HCT116 (cell line): ENCODE measurements at regions not wholly inside any gene's neighbourhood (a gene's known extent, or its start where the extent isn't known, plus 50 kb on each side); places are given as distances from the start of the nearest gene placed in this dataset.

Experiments
- ATAC-seq: fragments of 200-7000 bp; cut with Tn5 transposase; 2 replicates; pipeline ENCODE4 v1.9.1; 2020; ENCODE audit warnings: mild to moderate bottlenecking, moderate library complexity
- BruUV-seq: library from RNA; stranded (reverse); fragments of 400-500 nt; replicated peaks from 2 replicates; lab custom pipeline; 2021; lab: Mats Ljungman, UMichigan
- CTCF ChIA-PET: fragments of 300-600 bp; sonication (Branson Sonifier 250); formaldehyde crosslinking; loops from one replicate; lab custom pipeline; 2021; ENCODE audit warnings: antibody characterized with exemption; lab: Charles Lee
- POLR2A ChIA-PET: fragments of 300-600, 350-600 bp; sonication (Branson Sonifier 250); formaldehyde crosslinking; loops from one replicate; lab custom pipeline; 2021; ENCODE audit warnings: antibody characterized with exemption; lab: Charles Lee
- RAD21 ChIA-PET, 2 experiments: fragments of 300-600 bp; sonication (Branson Sonifier 250); formaldehyde crosslinking; loops; one replicate each; lab custom pipeline; 2023; ENCODE audit warnings: low total read pairs in 2 of 2; ENCODE audit not compliant: uncharacterized antibody in 2 of 2, unreplicated experiment in 2 of 2, low non-redundant PET in 1 of 2; lab: Charles Lee
- DNase-seq: peaks from one replicate; pipeline ENCODE4 v3.0.0-alpha.2; 2010; ENCODE audit warnings: low read depth, low spot score
- H2AFZ ChIP-seq: fragments of 200-600 bp; shearing (Covaris generic), sonication (generic); 2 replicates; pipeline ENCODE4 v1.6.1; 2017; ENCODE audit warnings: low read depth, mixed run types, mixed read lengths, antibody characterized with exemption, low read length; ENCODE audit not compliant: poor library complexity, severe bottlenecking
- H3K27ac ChIP-seq: 2 replicates; pipeline ENCODE4 v1.5.1; 2012; ENCODE audit warnings: low read depth, low read length
- H3K27me3 ChIP-seq: fragments of 200-600 bp; sonication (generic); 2 replicates; pipeline ENCODE4 v1.6.1; 2016; ENCODE audit warnings: mixed run types, low read length, mixed read lengths; ENCODE audit not compliant: insufficient read depth
- H3K36me3 ChIP-seq, 2 experiments: fragments of 200-500 bp in 1 of 2; fragments of 200-600 bp in 1 of 2; sonication (Bioruptor generic) in 1 of 2; sonication (generic) in 1 of 2; 2 replicates each; pipeline versions ENCODE4 v1.5.1 to v1.6.1; 2014 to 2016; ENCODE audit warnings: low read length in 2 of 2, inconsistent platforms in 1 of 2, mixed read lengths in 1 of 2, mixed run types in 1 of 2; ENCODE audit not compliant: insufficient read depth in 2 of 2, control insufficient read depth in 1 of 2
- H3K4me1 ChIP-seq, 2 experiments: fragments of 200-600 bp in 1 of 2; sonication (generic) in 1 of 2; 2 replicates each; pipeline versions ENCODE4 v1.5.1 to v1.6.1; 2012 to 2017; ENCODE audit warnings: low read length in 2 of 2, inconsistent platforms in 1 of 2, mild to moderate bottlenecking in 1 of 2, mixed read lengths in 1 of 2, mixed run types in 1 of 2, moderate library complexity in 1 of 2; ENCODE audit not compliant: insufficient read depth in 2 of 2, control insufficient read depth in 1 of 2
- H3K4me2 ChIP-seq: fragments of 200-600 bp; sonication (generic); 2 replicates; pipeline ENCODE4 v1.6.1; 2017; ENCODE audit warnings: mixed run types, low read length, mixed read lengths
- H3K4me3 ChIP-seq, 2 experiments: fragments of 200-600 bp in 1 of 2; sonication (generic) in 1 of 2; replicated peaks in 1 of 2; 2 replicates each; pipeline ENCODE4 v1.5.1; 2011 to 2016; ENCODE audit warnings: low read length in 2 of 2, control low read depth in 1 of 2, low read depth in 1 of 2, mild to moderate bottlenecking in 1 of 2, mixed read lengths in 1 of 2, mixed run types in 1 of 2
- H3K79me2 ChIP-seq: fragments of 200-600 bp; sonication (generic); 2 replicates; pipeline ENCODE4 v1.6.1; 2017; ENCODE audit warnings: mild to moderate bottlenecking, mixed run types, low read length, moderate library complexity, mixed read lengths; ENCODE audit not compliant: insufficient read depth
- H3K9ac ChIP-seq: fragments of 200-600 bp; sonication (generic); 2 replicates; pipeline ENCODE4 v1.6.1; 2016; ENCODE audit warnings: low read length, mixed read lengths
- H3K9me2 ChIP-seq: fragments of 200-600 bp; sonication (generic), shearing (Covaris generic); 2 replicates; pipeline ENCODE4 v1.6.1; 2017; ENCODE audit warnings: mixed run types, mild to moderate bottlenecking, moderate library complexity; ENCODE audit not compliant: insufficient read depth
- H3K9me3 ChIP-seq, 2 experiments: fragments of 200-500 bp in 1 of 2; fragments of 200-600 bp in 1 of 2; sonication (Bioruptor generic) in 1 of 2; sonication (generic) in 1 of 2; 2 replicates each; pipeline ENCODE4 v1.6.1; 2014 to 2017; ENCODE audit warnings: low read length in 2 of 2, mixed read lengths in 2 of 2, inconsistent platforms in 1 of 2, low read depth in 1 of 2, mild to moderate bottlenecking in 1 of 2, mixed run types in 1 of 2, moderate library complexity in 1 of 2; ENCODE audit not compliant: control insufficient read depth in 1 of 2, insufficient read depth in 1 of 2
- H4K20me1 ChIP-seq: fragments of 200-600 bp; sonication (generic), shearing (Covaris generic); 2 replicates; pipeline ENCODE4 v1.6.1; 2017; ENCODE audit warnings: mixed run types, mild to moderate bottlenecking, moderate library complexity; ENCODE audit not compliant: insufficient read depth
- CBX3 ChIP-seq: IDR thresholded peaks from 2 replicates; pipeline ENCODE4 v1.6.1; 2012; ENCODE audit warnings: low read depth
- CEBPB ChIP-seq: IDR thresholded peaks from 2 replicates; pipeline ENCODE4 v1.6.1; 2012; ENCODE audit warnings: low read depth
- ELF1 ChIP-seq: IDR thresholded peaks from 2 replicates; pipeline ENCODE4 v1.6.1; 2012; ENCODE audit warnings: low read depth, borderline replicate concordance
- EZH2 ChIP-seq: fragments of 200-600 bp; sonication (generic); IDR thresholded peaks from 2 replicates; pipeline ENCODE4 v1.6.1; 2017; ENCODE audit warnings: antibody characterized with exemption, mixed run types
- EZH2phosphoT487 ChIP-seq: fragments of 200-600 bp; IDR thresholded peaks from 2 replicates; pipeline ENCODE4 v1.6.1; 2018; ENCODE audit warnings: antibody characterized with exemption, borderline replicate concordance
- JUND ChIP-seq: IDR thresholded peaks from 2 replicates; pipeline ENCODE4 v1.6.1; 2012
- POLR2A ChIP-seq: IDR thresholded peaks from 2 replicates; pipeline ENCODE4 v1.7.0; 2011; ENCODE audit warnings: borderline replicate concordance; ENCODE audit not compliant: insufficient read depth, insufficient read length; ENCODE audit errors: extremely low read depth
- POLR2AphosphoS5 ChIP-seq: IDR thresholded peaks from 2 replicates; pipeline ENCODE4 v1.6.1; 2011; ENCODE audit warnings: mild to moderate bottlenecking, low read depth, low read length, moderate library complexity
- SIN3A ChIP-seq: IDR thresholded peaks from 2 replicates; pipeline ENCODE4 v1.6.1; 2012; ENCODE audit warnings: low read depth
- SP1 ChIP-seq: IDR thresholded peaks from 2 replicates; pipeline ENCODE4 v1.6.1; 2012; ENCODE audit warnings: low read depth
- TCF7L2 ChIP-seq: IDR thresholded peaks from 2 replicates; pipeline ENCODE4 v1.7.0; 2011; ENCODE audit warnings: borderline replicate concordance, inconsistent platforms; ENCODE audit not compliant: insufficient read depth, insufficient read length; ENCODE audit errors: extremely low read depth
- YY1 ChIP-seq: IDR thresholded peaks from 2 replicates; pipeline ENCODE4 v1.6.1; 2011; ENCODE audit warnings: low read length, low read depth, moderate library complexity, mild to moderate bottlenecking; ENCODE audit not compliant: insufficient replicate concordance; ENCODE audit errors: extremely low read depth
- ZFX ChIP-seq: fragments of 450-650 bp; IDR thresholded peaks from 2 replicates; pipeline ENCODE4 v1.6.1; 2017
- ZNF274 ChIP-seq: fragments of 200-500 bp; sonication (Bioruptor generic); IDR thresholded peaks from 2 replicates; pipeline ENCODE4 v1.6.1; 2014; ENCODE audit warnings: mild to moderate bottlenecking, low read depth, low read length, inconsistent platforms
- intact Hi-C: fragments of 100-400 bp; cut with micrococcal nuclease; formaldehyde crosslinking; loops from 2 replicates; pipeline ENCODE4 v1.10.0; 2022
- TF ChIP-seq, protein P1 (sequence below), 3 experiments: fragments of 200-600 bp in 1 of 3; sonication (generic) in 1 of 3; IDR thresholded peaks in 2 of 3; conservative IDR thresholded peaks in 1 of 3; 2 replicates each; pipeline ENCODE4 v1.5.1; 2012 to 2017; ENCODE audit warnings: low read depth in 2 of 3, low read length in 2 of 3, antibody characterized with exemption in 1 of 3, borderline replicate concordance in 1 of 3, control low read depth in 1 of 3, mild to moderate bottlenecking in 1 of 3, mixed read lengths in 1 of 3, mixed run types in 1 of 3, moderate library complexity in 1 of 3; ENCODE audit not compliant: insufficient read depth in 1 of 3
- TF ChIP-seq, protein P2 (sequence below): IDR thresholded peaks from 2 replicates; pipeline ENCODE4 v1.6.1; 2012; ENCODE audit warnings: low read depth
- TF ChIP-seq, protein P3 (sequence below): IDR thresholded peaks from 2 replicates; pipeline ENCODE4 v1.6.1; 2011; ENCODE audit warnings: mild to moderate bottlenecking, low read length, moderate library complexity; ENCODE audit not compliant: insufficient replicate concordance; ENCODE audit errors: extremely low read depth
- TF ChIP-seq, protein P4 (sequence below): IDR thresholded peaks from 2 replicates; pipeline ENCODE4 v1.6.1; 2012

DNA sequence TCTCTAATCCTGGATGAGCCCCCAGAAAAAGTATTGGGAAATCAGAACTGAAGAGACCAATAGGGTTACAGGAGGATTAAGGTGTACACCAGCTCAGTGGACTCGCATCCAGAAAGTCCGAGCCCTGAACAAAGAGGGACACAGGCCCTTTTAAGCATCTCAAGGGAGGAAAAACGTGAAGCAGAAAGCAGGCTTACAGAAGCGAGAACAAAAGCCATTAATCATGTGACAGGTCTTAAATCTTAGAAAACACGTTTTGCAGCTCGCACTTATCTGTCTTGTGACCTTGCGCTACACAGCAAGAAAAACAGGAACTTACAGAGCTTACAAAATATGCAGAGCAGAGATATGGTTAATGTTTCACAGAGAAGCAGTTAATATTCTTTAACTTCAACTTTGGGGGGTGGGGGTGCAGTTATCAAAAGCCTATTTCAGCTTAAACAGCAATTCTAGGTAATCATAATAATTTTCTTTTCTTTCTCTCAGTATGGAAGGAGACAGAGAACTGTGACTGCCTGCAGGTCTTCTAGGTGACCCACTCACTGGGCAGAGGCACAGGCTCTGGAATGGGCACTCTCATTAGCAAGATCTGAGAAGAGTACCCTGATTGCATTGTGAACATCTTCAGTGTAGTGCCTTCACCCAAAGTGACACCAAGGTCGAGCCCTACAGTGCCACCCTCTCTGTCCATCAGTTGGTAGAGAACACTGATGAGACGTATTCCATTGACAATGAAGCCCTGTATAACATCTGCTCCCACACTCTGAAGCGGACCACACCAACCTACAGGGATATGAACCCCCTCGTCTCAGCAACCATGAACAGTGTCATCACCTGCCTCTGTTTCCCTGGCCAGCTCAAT is 65.0 kb upstream of the MOCS1 start:
- Histone ChIP-seq H2AFZ (no peak overlapping the region), H3K4me2 (no peak overlapping the region), H3K9me3 (0 out of 4 replicates have a peak, but pooled peaks cover 0 to 6% of the 10 kb centered on the region in 2 experiments), H3K27ac (no peak overlapping the region), H3K9me2 (no peaks in the 10 kb centered on the region), H3K27me3 (no peaks in the 10 kb centered on the region), H3K36me3 (no peaks in the 10 kb centered on the region), H3K9ac (no peak overlapping the region), H3K79me2 (no peaks in the 10 kb centered on the region), H3K4me1 (no peaks in the 10 kb centered on the region), H4K20me1 (no peaks in the 10 kb centered on the region), H3K4me3 (no peak overlapping the region)
- ChIA-PET RAD21 (no interaction called here), CTCF (no interaction called here), POLR2A (no interaction called here)
- ATAC-seq: no peak
- DNase-seq: no peak
- intact Hi-C loops: no loop called here
- TF ChIP-seq CEBPB: no peak
- TF ChIP-seq, protein P1, sequence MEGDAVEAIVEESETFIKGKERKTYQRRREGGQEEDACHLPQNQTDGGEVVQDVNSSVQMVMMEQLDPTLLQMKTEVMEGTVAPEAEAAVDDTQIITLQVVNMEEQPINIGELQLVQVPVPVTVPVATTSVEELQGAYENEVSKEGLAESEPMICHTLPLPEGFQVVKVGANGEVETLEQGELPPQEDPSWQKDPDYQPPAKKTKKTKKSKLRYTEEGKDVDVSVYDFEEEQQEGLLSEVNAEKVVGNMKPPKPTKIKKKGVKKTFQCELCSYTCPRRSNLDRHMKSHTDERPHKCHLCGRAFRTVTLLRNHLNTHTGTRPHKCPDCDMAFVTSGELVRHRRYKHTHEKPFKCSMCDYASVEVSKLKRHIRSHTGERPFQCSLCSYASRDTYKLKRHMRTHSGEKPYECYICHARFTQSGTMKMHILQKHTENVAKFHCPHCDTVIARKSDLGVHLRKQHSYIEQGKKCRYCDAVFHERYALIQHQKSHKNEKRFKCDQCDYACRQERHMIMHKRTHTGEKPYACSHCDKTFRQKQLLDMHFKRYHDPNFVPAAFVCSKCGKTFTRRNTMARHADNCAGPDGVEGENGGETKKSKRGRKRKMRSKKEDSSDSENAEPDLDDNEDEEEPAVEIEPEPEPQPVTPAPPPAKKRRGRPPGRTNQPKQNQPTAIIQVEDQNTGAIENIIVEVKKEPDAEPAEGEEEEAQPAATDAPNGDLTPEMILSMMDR (IDR thresholded peaks at IDR 0.05 in 2 of 3, conservative IDR thresholded peaks at IDR 0.05 in 1 of 3; ENCODE audit: borderline replicate concordance in 1 of 3, insufficient read depth in 1 of 3, low read depth in 2 of 3, low read length in 2 of 3): no peak
- TF ChIP-seq, protein P2, sequence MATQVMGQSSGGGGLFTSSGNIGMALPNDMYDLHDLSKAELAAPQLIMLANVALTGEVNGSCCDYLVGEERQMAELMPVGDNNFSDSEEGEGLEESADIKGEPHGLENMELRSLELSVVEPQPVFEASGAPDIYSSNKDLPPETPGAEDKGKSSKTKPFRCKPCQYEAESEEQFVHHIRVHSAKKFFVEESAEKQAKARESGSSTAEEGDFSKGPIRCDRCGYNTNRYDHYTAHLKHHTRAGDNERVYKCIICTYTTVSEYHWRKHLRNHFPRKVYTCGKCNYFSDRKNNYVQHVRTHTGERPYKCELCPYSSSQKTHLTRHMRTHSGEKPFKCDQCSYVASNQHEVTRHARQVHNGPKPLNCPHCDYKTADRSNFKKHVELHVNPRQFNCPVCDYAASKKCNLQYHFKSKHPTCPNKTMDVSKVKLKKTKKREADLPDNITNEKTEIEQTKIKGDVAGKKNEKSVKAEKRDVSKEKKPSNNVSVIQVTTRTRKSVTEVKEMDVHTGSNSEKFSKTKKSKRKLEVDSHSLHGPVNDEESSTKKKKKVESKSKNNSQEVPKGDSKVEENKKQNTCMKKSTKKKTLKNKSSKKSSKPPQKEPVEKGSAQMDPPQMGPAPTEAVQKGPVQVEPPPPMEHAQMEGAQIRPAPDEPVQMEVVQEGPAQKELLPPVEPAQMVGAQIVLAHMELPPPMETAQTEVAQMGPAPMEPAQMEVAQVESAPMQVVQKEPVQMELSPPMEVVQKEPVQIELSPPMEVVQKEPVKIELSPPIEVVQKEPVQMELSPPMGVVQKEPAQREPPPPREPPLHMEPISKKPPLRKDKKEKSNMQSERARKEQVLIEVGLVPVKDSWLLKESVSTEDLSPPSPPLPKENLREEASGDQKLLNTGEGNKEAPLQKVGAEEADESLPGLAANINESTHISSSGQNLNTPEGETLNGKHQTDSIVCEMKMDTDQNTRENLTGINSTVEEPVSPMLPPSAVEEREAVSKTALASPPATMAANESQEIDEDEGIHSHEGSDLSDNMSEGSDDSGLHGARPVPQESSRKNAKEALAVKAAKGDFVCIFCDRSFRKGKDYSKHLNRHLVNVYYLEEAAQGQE: no peak
- TF ChIP-seq EZH2: no peak
- TF ChIP-seq ZFX: no peak
- TF ChIP-seq POLR2AphosphoS5: no peak
- no peak for TF ChIP-seq ZNF274
- TF ChIP-seq, protein P3, sequence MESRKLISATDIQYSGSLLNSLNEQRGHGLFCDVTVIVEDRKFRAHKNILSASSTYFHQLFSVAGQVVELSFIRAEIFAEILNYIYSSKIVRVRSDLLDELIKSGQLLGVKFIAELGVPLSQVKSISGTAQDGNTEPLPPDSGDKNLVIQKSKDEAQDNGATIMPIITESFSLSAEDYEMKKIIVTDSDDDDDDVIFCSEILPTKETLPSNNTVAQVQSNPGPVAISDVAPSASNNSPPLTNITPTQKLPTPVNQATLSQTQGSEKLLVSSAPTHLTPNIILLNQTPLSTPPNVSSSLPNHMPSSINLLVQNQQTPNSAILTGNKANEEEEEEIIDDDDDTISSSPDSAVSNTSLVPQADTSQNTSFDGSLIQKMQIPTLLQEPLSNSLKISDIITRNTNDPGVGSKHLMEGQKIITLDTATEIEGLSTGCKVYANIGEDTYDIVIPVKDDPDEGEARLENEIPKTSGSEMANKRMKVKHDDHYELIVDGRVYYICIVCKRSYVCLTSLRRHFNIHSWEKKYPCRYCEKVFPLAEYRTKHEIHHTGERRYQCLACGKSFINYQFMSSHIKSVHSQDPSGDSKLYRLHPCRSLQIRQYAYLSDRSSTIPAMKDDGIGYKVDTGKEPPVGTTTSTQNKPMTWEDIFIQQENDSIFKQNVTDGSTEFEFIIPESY: no peak
- TF ChIP-seq SP1: no peak
- TF ChIP-seq TCF7L2: no peak
- no peak for TF ChIP-seq JUND
- TF ChIP-seq, protein P4, sequence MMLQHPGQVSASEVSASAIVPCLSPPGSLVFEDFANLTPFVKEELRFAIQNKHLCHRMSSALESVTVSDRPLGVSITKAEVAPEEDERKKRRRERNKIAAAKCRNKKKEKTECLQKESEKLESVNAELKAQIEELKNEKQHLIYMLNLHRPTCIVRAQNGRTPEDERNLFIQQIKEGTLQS: no peak
- TF ChIP-seq SIN3A: no peak
- no peak for TF ChIP-seq CBX3
- TF ChIP-seq POLR2A: no peak
- no peak for TF ChIP-seq EZH2phosphoT487
- TF ChIP-seq YY1: no peak
- no peak for TF ChIP-seq ELF1
- no TSS peak for BruUV-seq
